Cardiac muscle cell (in vitro differentiated cells and primary cell): ENCODE measurements at regions not wholly inside any gene's neighbourhood (a gene's known extent, or its start where the extent isn't known, plus 50 kb on each side); places are given as distances from the start of the nearest gene placed in this dataset.

ENCODE experiments used
- DNase-seq, 2 donors: peaks; one replicate each; pipeline versions ENCODE4 v3.0.0 to v3.0.0-alpha.2; 2010 to 2017; ENCODE audit warnings: low read depth in 1 of 2, low spot score in 1 of 2
- H3K27ac ChIP-seq: fragments of 200-600 bp; sonication (generic); 2 replicates; pipeline ENCODE4 v1.5.1; 2016
- H3K27me3 ChIP-seq: fragments of 200-600 bp; sonication (generic); 2 replicates; pipeline ENCODE4 v1.6.0; 2016; ENCODE audit warnings: control low read depth
- H3K36me3 ChIP-seq: fragments of 200-600 bp; sonication (generic); 2 replicates; pipeline ENCODE4 v1.5.1; 2016; ENCODE audit warnings: control low read depth
- H3K4me1 ChIP-seq: fragments of 200-600 bp; sonication (generic); 2 replicates; pipeline ENCODE4 v1.8.1; 2017; ENCODE audit warnings: low read depth, mild to moderate bottlenecking, mixed run types
- H3K4me3 ChIP-seq: fragments of 200-600 bp; sonication (generic); 2 replicates; pipeline ENCODE4 v1.5.1; 2016; ENCODE audit warnings: mild to moderate bottlenecking
- H3K9me3 ChIP-seq: fragments of 200-600 bp; sonication (generic); 2 replicates; pipeline ENCODE4 v1.5.1; 2017; ENCODE audit warnings: low read depth, mild to moderate bottlenecking, control low read depth
- TF ChIP-seq, protein P1 (sequence below): IDR thresholded peaks from 2 replicates; pipeline ENCODE4 v1.5.1; 2012; ENCODE audit warnings: low read depth, mild to moderate bottlenecking, low read length

DNA sequence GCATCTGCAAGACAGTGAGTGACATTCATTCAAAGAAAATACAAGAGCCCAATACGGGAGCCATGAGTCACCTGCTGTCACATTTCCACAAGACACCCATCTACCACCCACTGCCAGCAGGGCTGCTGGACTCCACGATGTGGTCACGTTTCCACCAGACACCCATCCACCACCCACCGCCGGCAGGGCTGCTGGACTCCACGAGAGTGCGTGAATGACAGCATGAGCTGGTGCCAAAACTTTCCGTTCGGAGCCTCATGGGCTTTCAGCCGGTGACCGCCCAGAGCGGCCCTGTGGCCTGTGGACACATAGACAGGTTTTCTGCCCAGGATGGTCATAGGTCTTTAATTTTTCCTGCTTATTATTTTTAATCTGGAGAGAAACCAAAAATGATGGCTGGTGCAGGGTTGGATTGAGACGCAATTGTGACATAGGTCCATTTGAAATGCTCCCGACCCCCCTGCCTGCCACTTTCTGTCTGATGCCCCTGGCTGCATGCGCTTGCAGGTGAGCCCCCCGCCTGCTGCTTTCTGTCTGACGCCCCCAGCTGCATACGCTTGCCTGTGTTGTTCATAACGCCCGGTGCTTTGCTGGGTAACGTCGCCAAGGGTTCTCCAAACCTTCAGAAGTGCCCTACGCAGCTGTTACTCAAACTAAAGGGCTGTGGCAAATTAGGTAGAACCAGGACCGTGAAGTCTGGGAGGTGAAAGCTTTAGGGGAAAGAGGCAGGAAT, 59.1 kb upstream of the SMOC2 start:
- no peak overlapping the region for H3K4me3 ChIP-seq
- no peak overlapping the region for H3K27ac ChIP-seq
- no peaks in the 10 kb centered on the region for H3K4me1 ChIP-seq
- no peaks in the 10 kb centered on the region for H3K9me3 ChIP-seq
- H3K27me3 ChIP-seq = no peaks in the 10 kb centered on the region
- no peaks in the 10 kb centered on the region for H3K36me3 ChIP-seq
- TF ChIP-seq, protein P1, sequence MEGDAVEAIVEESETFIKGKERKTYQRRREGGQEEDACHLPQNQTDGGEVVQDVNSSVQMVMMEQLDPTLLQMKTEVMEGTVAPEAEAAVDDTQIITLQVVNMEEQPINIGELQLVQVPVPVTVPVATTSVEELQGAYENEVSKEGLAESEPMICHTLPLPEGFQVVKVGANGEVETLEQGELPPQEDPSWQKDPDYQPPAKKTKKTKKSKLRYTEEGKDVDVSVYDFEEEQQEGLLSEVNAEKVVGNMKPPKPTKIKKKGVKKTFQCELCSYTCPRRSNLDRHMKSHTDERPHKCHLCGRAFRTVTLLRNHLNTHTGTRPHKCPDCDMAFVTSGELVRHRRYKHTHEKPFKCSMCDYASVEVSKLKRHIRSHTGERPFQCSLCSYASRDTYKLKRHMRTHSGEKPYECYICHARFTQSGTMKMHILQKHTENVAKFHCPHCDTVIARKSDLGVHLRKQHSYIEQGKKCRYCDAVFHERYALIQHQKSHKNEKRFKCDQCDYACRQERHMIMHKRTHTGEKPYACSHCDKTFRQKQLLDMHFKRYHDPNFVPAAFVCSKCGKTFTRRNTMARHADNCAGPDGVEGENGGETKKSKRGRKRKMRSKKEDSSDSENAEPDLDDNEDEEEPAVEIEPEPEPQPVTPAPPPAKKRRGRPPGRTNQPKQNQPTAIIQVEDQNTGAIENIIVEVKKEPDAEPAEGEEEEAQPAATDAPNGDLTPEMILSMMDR = no peak
- DNase-seq = no peak

GRCh38 chr6:168383062-168383854, 57.7 kb upstream of the SMOC2 start:
- Histone ChIP-seq H3K4me1 (no peaks in the 10 kb centered on the region), H3K36me3 (no peaks in the 10 kb centered on the region), H3K4me3 (no peak overlapping the region), H3K27me3 (no peaks in the 10 kb centered on the region), H3K9me3 (no peaks in the 10 kb centered on the region), H3K27ac (no peak overlapping the region)
- TF ChIP-seq, protein P1 = no peak
- DNase-seq = no peak

DNA sequence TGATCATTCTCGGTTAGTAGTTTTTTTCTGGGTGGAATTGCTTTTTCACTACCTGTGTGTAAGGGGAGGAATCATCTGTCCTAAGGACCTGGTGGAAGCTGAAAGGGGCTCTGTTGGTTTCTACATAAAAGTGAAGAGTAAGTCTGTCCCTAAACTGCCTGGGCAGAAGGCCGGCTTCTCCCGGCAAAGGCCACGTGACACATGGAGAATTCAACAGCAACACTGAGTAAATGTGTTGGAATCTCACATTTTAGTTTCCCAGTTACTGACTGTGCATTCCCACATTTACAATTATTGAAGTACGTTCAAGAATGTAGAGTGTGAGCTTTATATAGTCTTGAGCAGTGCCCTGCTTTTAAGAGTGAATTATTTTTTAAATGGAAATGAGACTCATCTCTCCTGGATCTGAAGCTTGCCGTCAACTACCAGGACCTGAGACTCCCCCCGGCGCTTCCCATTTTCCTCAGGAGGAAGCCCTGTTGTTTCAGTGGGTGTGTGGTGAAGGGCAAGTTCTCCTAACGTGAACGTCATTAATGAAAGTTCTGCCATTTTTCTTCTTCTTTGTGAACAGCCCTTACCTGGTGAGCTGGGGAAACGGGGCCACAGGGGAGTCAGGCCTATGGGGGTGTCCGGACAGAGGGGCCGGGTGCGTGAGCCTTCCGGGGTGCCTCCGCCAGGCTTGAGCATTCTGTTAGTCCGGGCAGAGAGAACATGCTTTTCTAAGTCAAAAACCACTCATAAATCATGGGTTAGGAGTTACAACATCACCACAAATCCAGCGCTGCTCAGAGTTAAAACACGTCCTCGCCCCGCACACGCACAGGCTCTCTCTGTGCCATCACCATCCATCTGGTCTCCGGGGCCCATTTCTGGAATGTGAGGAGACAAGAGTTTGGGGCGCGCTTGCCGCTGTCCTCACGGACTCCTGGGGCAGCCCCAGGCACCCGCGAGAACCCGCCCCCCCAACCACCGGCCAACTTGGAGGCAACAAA, 56.6 kb upstream of the SMOC2 start:
- no peaks in the 10 kb centered on the region for H3K27me3 ChIP-seq
- no peak overlapping the region for H3K27ac ChIP-seq
- DNase-seq = peak in 1 of 2 donors; percentile 52
- no peak overlapping the region for H3K4me3 ChIP-seq
- H3K9me3 ChIP-seq = no peaks in the 10 kb centered on the region
- no peaks in the 10 kb centered on the region for H3K36me3 ChIP-seq
- TF ChIP-seq, protein P1 = no peak
- no peaks in the 10 kb centered on the region for H3K4me1 ChIP-seq

- TF ChIP-seq, protein P1 = no peak
- no peaks in the 10 kb centered on the region for H3K4me1 ChIP-seq
- H3K9me3 ChIP-seq = no peaks in the 10 kb centered on the region
- H3K27me3 ChIP-seq = no peaks in the 10 kb centered on the region
- no peaks in the 10 kb centered on the region for H3K36me3 ChIP-seq
- no peak overlapping the region for H3K27ac ChIP-seq
- peak in 1 of 2 donors; percentile 35 for DNase-seq
- no peak overlapping the region for H3K4me3 ChIP-seq
Measured at GRCh38 chr6:168385037-168385759, 55.8 kb upstream of the SMOC2 start.
